ENCODE measurements at regions not wholly inside any gene's neighbourhood (a gene's known extent, or its start where the extent isn't known, plus 50 kb on each side); places are given as distances from the start of the nearest gene placed in this dataset.

GRCh38 chr20:53660078-53660909 is 66.7 kb upstream of the ZNF217 start:
- H3K4me1 Mint-ChIP-seq (ENCODE audit: unreplicated experiment): no peaks in the 10 kb centered on the region
- no peak overlapping the region for H3K4me3 Mint-ChIP-seq (ENCODE audit: unreplicated experiment)
- DNase-seq (ENCODE audit: low spot score): no peak
- H3K36me3 Mint-ChIP-seq (ENCODE audit: low read depth, unreplicated experiment): no peaks in the 10 kb centered on the region
- no peaks in the 10 kb centered on the region for H3K9me3 Mint-ChIP-seq (ENCODE audit: unreplicated experiment)
- H3K27ac Mint-ChIP-seq (ENCODE audit: unreplicated experiment): no peak overlapping the region
- H3K27me3 Mint-ChIP-seq (ENCODE audit: unreplicated experiment): no peaks in the 10 kb centered on the region
- TF ChIP-seq CTCF (IDR thresholded peaks at IDR 0.05; ENCODE audit: unreplicated experiment): no peak

- H3K36me3 Mint-ChIP-seq (ENCODE audit: low read depth, unreplicated experiment): no peaks in the 10 kb centered on the region
- H3K4me1 Mint-ChIP-seq (ENCODE audit: unreplicated experiment): no peaks in the 10 kb centered on the region
- H3K4me3 Mint-ChIP-seq (ENCODE audit: unreplicated experiment): no peak overlapping the region
- DNase-seq (ENCODE audit: low spot score): no peak
- no peaks in the 10 kb centered on the region for H3K27me3 Mint-ChIP-seq (ENCODE audit: unreplicated experiment)
- no peaks in the 10 kb centered on the region for H3K9me3 Mint-ChIP-seq (ENCODE audit: unreplicated experiment)
- no peak for TF ChIP-seq CTCF (IDR thresholded peaks at IDR 0.05; ENCODE audit: unreplicated experiment)
- no peak overlapping the region for H3K27ac Mint-ChIP-seq (ENCODE audit: unreplicated experiment)
Measured at GRCh38 chr20:53658973-53659372, 65.3 kb upstream of the ZNF217 start.

DNA sequence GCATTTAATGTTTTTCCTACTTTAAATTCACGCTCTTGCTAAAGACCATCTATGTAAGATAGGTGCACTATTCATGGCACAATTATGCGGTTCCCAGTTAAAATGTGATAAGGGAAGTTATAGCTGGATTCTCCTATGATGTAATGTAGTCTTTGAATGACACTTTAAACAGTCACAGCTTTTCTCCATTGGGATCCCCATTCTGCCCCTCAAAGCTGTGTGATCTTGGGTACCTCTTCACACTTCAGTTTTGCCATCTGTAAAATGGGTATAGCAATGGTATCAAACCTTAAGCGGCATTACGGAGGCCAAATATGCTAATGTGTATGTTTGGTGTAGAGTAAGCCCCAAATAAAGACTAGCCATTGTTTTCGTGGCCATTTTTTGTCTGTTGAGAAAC is 64.7 kb upstream of the ZNF217 start:
- DNase-seq (ENCODE audit: low spot score): no peak
- no peak overlapping the region for H3K27ac Mint-ChIP-seq (ENCODE audit: unreplicated experiment)
- H3K4me3 Mint-ChIP-seq (ENCODE audit: unreplicated experiment): no peak overlapping the region
- TF ChIP-seq CTCF (IDR thresholded peaks at IDR 0.05; ENCODE audit: unreplicated experiment): no peak
- H3K27me3 Mint-ChIP-seq (ENCODE audit: unreplicated experiment): no peaks in the 10 kb centered on the region
- H3K9me3 Mint-ChIP-seq (ENCODE audit: unreplicated experiment): no peaks in the 10 kb centered on the region
- H3K4me1 Mint-ChIP-seq (ENCODE audit: unreplicated experiment): no peaks in the 10 kb centered on the region
- H3K36me3 Mint-ChIP-seq (ENCODE audit: low read depth, unreplicated experiment): no peaks in the 10 kb centered on the region

GRCh38 chr20:53657732-53658131 is 64.1 kb upstream of the ZNF217 start:
- no peaks in the 10 kb centered on the region for H3K27me3 Mint-ChIP-seq (ENCODE audit: unreplicated experiment)
- no peaks in the 10 kb centered on the region for H3K36me3 Mint-ChIP-seq (ENCODE audit: low read depth, unreplicated experiment)
- no peak overlapping the region for H3K4me3 Mint-ChIP-seq (ENCODE audit: unreplicated experiment)
- TF ChIP-seq CTCF (IDR thresholded peaks at IDR 0.05; ENCODE audit: unreplicated experiment): no peak
- H3K27ac Mint-ChIP-seq (ENCODE audit: unreplicated experiment): no peak overlapping the region
- H3K4me1 Mint-ChIP-seq (ENCODE audit: unreplicated experiment): peaks cover 4% of the 10 kb centered on the region
- no peaks in the 10 kb centered on the region for H3K9me3 Mint-ChIP-seq (ENCODE audit: unreplicated experiment)
- no peak for DNase-seq (ENCODE audit: low spot score)

- H3K27ac Mint-ChIP-seq (ENCODE audit: unreplicated experiment): no peak overlapping the region
- no peaks in the 10 kb centered on the region for H3K9me3 Mint-ChIP-seq (ENCODE audit: unreplicated experiment)
- H3K4me1 Mint-ChIP-seq (ENCODE audit: unreplicated experiment): peaks cover 4% of the 10 kb centered on the region
- H3K4me3 Mint-ChIP-seq (ENCODE audit: unreplicated experiment): no peak overlapping the region
- no peaks in the 10 kb centered on the region for H3K27me3 Mint-ChIP-seq (ENCODE audit: unreplicated experiment)
- no peak for TF ChIP-seq CTCF (IDR thresholded peaks at IDR 0.05; ENCODE audit: unreplicated experiment)
- no peak for DNase-seq (ENCODE audit: low spot score)
- no peaks in the 10 kb centered on the region for H3K36me3 Mint-ChIP-seq (ENCODE audit: low read depth, unreplicated experiment)
Measured at GRCh38 chr20:53657279-53657678, 63.6 kb upstream of the ZNF217 start.
